DOHH2 (cell line): ENCODE measurements at regions not wholly inside any gene's neighbourhood (a gene's known extent, or its start where the extent isn't known, plus 50 kb on each side); places are given as distances from the start of the nearest gene placed in this dataset.

Source experiments
- H3F3A ChIP-seq: fragments of 200-600 bp; sonication (generic), shearing (Covaris generic); 2 replicates; pipeline ENCODE4 v1.6.0; 2016; ENCODE audit warnings: antibody characterized with exemption, mild to moderate bottlenecking; ENCODE audit not compliant: control insufficient read depth, insufficient read depth
- H3K27ac ChIP-seq: fragments of 200-600 bp; sonication (generic); 2 replicates; pipeline ENCODE4 v1.5.1; 2014; ENCODE audit warnings: low read depth, mild to moderate bottlenecking, low read length, moderate library complexity
- H3K27me3 ChIP-seq: fragments of 200-600 bp; sonication (generic); 2 replicates; pipeline ENCODE4 v1.6.1; 2014; ENCODE audit warnings: mild to moderate bottlenecking, low read length, mixed read lengths; ENCODE audit not compliant: control insufficient read depth
- H3K36me3 ChIP-seq: fragments of 200-600 bp; sonication (generic); 2 replicates; pipeline ENCODE4 v1.6.1; 2014; ENCODE audit warnings: mild to moderate bottlenecking, low read length, moderate library complexity, mixed read lengths; ENCODE audit not compliant: control insufficient read depth
- H3K4me1 ChIP-seq: fragments of 200-600 bp; sonication (generic); 2 replicates; pipeline ENCODE4 v1.6.1; 2014; ENCODE audit warnings: mild to moderate bottlenecking, low read length, mixed read lengths; ENCODE audit not compliant: control insufficient read depth
- H3K4me2 ChIP-seq: fragments of 200-600 bp; sonication (generic); 2 replicates; pipeline ENCODE4 v1.6.0; 2014; ENCODE audit warnings: mild to moderate bottlenecking, low read length, moderate library complexity
- H3K4me3 ChIP-seq: fragments of 200-600 bp; sonication (generic); 2 replicates; pipeline ENCODE4 v1.5.1; 2014; ENCODE audit warnings: mild to moderate bottlenecking, low read length, mixed read lengths
- H3K79me2 ChIP-seq: fragments of 200-600 bp; sonication (generic); 2 replicates; pipeline ENCODE4 v1.6.1; 2014; ENCODE audit warnings: mild to moderate bottlenecking, low read length, mixed read lengths; ENCODE audit not compliant: control insufficient read depth
- H3K9me2 ChIP-seq: fragments of 200-600 bp; sonication (generic); replicated peaks from 2 replicates; pipeline ENCODE4 v1.6.1; 2014; ENCODE audit warnings: mild to moderate bottlenecking, low read length, mixed read lengths; ENCODE audit not compliant: control insufficient read depth
- H3K9me3 ChIP-seq: fragments of 200-600 bp; sonication (generic); 2 replicates; pipeline ENCODE4 v1.6.1; 2014; ENCODE audit warnings: antibody characterized with exemption, low read length, mixed read lengths; ENCODE audit not compliant: control insufficient read depth, insufficient read depth
- H4K20me1 ChIP-seq: fragments of 200-600 bp; sonication (generic); 2 replicates; pipeline ENCODE4 v1.6.0; 2014; ENCODE audit warnings: low read depth, mild to moderate bottlenecking, antibody characterized with exemption, low read length, moderate library complexity; ENCODE audit not compliant: control insufficient read depth, insufficient read depth
- CTCF ChIP-seq: fragments of 200-600 bp; sonication (generic); IDR thresholded peaks from one replicate; pipeline ENCODE4 v1.5.1; 2014; ENCODE audit warnings: antibody characterized with exemption, mild to moderate bottlenecking, low read depth, low read length; ENCODE audit not compliant: poor library complexity, severe bottlenecking
- EZH2phosphoT487 ChIP-seq: fragments of 200-600 bp; sonication (generic); IDR thresholded peaks from 2 replicates; pipeline ENCODE4 v1.6.1; 2017; ENCODE audit warnings: borderline replicate concordance, mild to moderate bottlenecking, antibody characterized with exemption, low read length, moderate library complexity, mixed read lengths

DNA sequence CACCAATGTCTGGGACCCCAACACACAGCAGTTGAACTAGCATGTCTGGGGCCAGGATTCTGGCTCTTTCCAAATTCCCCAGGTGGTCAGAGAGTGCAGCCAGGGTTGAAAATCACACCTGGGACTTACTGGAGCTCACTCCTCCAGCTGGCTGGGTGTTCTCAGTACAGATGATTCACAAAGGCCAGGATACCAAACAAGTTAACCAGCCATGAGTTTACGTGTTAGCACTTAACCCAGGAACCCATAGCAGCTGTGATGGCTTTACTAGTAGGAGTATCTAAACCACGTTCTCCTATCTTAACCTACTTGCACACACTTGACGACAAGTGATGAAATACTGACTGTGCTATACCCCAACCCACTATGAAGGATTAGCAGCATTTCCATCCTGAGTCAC is 222.8 kb downstream of the FBXO15 start:
- Histone ChIP-seq H3K79me2 (no peaks in the 10 kb centered on the region), H3K4me2 (no peak overlapping the region), H3K4me3 (no peak overlapping the region), H4K20me1 (no peaks in the 10 kb centered on the region), H3K4me1 (no peaks in the 10 kb centered on the region), H3K27ac (no peak overlapping the region), H3K36me3 (no peaks in the 10 kb centered on the region), H3K9me3 (no peaks in the 10 kb centered on the region), H3K27me3 (no peaks in the 10 kb centered on the region), H3K9me2 (no peaks in the 10 kb centered on the region), H3F3A (no peaks in the 10 kb centered on the region)
- TF ChIP-seq CTCF (no peak), EZH2phosphoT487 (no peak)

DNA sequence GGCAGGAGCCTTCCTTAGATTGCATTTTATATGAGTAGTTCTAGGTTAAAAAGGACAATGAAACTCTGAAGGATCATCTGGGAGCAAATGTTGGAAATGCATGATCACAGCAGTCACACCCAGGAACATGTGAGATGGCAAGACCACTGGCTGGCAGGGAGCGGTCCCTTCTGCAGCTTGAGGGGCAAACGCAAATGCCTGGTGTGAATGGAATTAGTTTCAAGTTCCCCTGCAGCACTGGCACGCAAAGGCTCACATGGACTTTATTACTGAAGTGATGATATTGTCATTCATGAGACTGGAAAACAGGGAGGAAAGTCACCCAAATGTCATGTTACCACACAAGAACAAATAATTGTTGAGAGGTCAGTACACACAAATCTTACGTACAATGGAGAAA is 223.3 kb downstream of the FBXO15 start:
- no peaks in the 10 kb centered on the region for H3K36me3 ChIP-seq
- H3K27ac ChIP-seq = no peak overlapping the region
- H3K4me2 ChIP-seq = no peak overlapping the region
- H3K9me3 ChIP-seq = no peaks in the 10 kb centered on the region
- H3K4me3 ChIP-seq = no peak overlapping the region
- no peaks in the 10 kb centered on the region for H3K9me2 ChIP-seq
- no peaks in the 10 kb centered on the region for H3K27me3 ChIP-seq
- TF ChIP-seq EZH2phosphoT487 (no peak), CTCF (no peak)
- no peaks in the 10 kb centered on the region for H3F3A ChIP-seq
- no peaks in the 10 kb centered on the region for H3K4me1 ChIP-seq
- no peaks in the 10 kb centered on the region for H3K79me2 ChIP-seq
- H4K20me1 ChIP-seq = no peaks in the 10 kb centered on the region

DNA sequence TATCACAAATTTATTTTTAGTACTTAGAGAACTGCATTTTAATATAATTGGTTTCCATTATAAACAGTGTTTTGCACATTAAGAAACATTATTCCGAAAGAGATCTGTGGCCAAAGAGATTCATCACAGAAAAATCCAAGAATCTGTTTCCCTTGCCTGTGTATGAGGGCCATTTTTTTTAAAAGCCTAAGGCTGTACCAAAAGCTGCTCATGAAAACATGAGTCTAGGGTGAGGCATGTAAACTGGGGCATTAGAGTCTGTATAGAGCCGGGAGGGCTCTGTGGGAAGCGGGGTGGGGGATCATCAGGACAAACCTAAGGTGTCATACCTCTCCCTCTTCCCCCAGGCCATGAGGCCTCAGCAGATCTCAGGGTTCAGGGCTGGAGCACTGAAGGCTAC is 223.8 kb downstream of the FBXO15 start:
- H3K27me3 ChIP-seq = no peaks in the 10 kb centered on the region
- no peaks in the 10 kb centered on the region for H3K36me3 ChIP-seq
- no peak for TF ChIP-seq EZH2phosphoT487
- TF ChIP-seq CTCF = no peak
- no peaks in the 10 kb centered on the region for H3K9me3 ChIP-seq
- no peak overlapping the region for H3K4me3 ChIP-seq
- no peaks in the 10 kb centered on the region for H3K79me2 ChIP-seq
- H3K4me1 ChIP-seq = no peaks in the 10 kb centered on the region
- no peak overlapping the region for H3K27ac ChIP-seq
- no peaks in the 10 kb centered on the region for H3F3A ChIP-seq
- H3K9me2 ChIP-seq = no peaks in the 10 kb centered on the region
- no peaks in the 10 kb centered on the region for H4K20me1 ChIP-seq
- no peak overlapping the region for H3K4me2 ChIP-seq

- Histone ChIP-seq H3K9me3 (no peaks in the 10 kb centered on the region), H3K27ac (no peak overlapping the region), H4K20me1 (no peaks in the 10 kb centered on the region), H3K4me2 (no peak overlapping the region), H3K36me3 (no peaks in the 10 kb centered on the region), H3K4me3 (no peak overlapping the region), H3K9me2 (no peaks in the 10 kb centered on the region), H3K79me2 (no peaks in the 10 kb centered on the region), H3F3A (no peaks in the 10 kb centered on the region), H3K4me1 (no peaks in the 10 kb centered on the region), H3K27me3 (no peaks in the 10 kb centered on the region)
- TF ChIP-seq EZH2phosphoT487 = no peak
- TF ChIP-seq CTCF = no peak
Observed at GRCh38 chr18:73920033-73920432, 227.6 kb downstream of the FBXO15 start.
